ENCODE measurements at regions not wholly inside any gene's neighbourhood (a gene's known extent, or its start where the extent isn't known, plus 50 kb on each side); places are given as distances from the start of the nearest gene placed in this dataset.

DNA sequence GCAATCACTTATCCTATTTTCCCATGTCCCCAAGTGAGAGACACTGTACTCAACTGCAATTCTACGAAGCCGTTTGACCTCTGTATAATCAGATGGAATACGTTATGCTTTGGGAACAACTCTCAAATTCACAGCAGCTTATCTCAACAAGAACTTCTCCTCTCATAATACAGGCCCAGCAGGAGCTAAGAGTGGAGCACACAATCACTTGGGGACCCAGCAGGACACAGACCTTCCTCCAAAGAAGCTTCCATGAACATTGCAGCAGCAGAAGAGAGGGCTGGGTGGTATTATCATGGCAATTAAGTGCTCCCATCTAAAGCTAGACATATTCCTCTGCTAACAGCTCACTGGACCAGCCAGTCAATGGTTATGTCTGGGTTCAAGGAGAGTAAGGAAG, 428.3 kb upstream of the MIR17HG start (continued):
- TF ChIP-seq PRDM2 (tag by site-specific recombination; IDR thresholded peaks at IDR 0.05; ENCODE audit: borderline replicate concordance): no peak
- no peak for TF ChIP-seq TCF7L2 (IDR thresholded peaks at IDR 0.05; ENCODE audit: borderline replicate concordance, low read depth, low read length)

- ChIA-PET CTCF (no interaction called here), POLR2A (no interaction called here)
- no peak for TF ChIP-seq ZNF501 (tag by site-specific recombination; IDR thresholded peaks at IDR 0.05)
- no peak for TF ChIP-seq ZNF112 (tag by site-specific recombination; IDR thresholded peaks at IDR 0.05)
- no peak for TF ChIP-seq ZNF621 (tag by site-specific recombination; IDR thresholded peaks at IDR 0.05)
- no peak for TF ChIP-seq RBAK (tag by site-specific recombination; IDR thresholded peaks at IDR 0.05)
- no peak for TF ChIP-seq ZNF37A (tag by site-specific recombination; IDR thresholded peaks at IDR 0.05)
- no peak for TF ChIP-seq ZNF654 (tag by site-specific recombination; IDR thresholded peaks at IDR 0.05; ENCODE audit: low read depth)
- TF ChIP-seq ZNF354C (tag by site-specific recombination; IDR thresholded peaks at IDR 0.05; ENCODE audit: borderline replicate concordance, low read depth): no peak
- no peak for TF ChIP-seq ZBTB1 (tag by site-specific recombination; IDR thresholded peaks at IDR 0.05)
- TF ChIP-seq YY1 (tag by site-specific recombination; IDR thresholded peaks at IDR 0.05): no peak
- TF ChIP-seq, protein P1, sequence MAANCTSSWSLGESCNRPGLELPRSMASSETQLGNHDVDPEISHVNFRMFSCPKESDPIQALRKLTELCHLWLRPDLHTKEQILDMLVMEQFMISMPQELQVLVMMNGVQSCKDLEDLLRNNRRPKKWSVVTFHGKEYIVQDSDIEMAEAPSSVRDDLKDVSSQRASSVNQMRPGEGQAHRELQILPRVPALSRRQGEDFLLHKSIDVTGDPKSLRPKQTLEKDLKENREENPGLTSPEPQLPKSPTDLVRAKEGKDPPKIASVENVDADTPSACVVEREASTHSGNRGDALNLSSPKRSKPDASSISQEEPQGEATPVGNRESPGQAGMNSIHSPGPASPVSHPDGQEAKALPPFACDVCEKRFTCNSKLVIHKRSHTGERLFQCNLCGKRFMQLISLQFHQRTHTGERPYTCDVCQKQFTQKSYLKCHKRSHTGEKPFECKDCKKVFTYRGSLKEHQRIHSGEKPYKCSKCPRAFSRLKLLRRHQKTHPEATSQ (tag by site-specific recombination; IDR thresholded peaks at IDR 0.05): no peak
- Histone ChIP-seq H3K9me3 (ENCODE audit: control insufficient read depth, insufficient read depth, low read depth, low read length) (no peaks in the 10 kb centered on the region), H3K36me3 (ENCODE audit: control insufficient read depth in 2 of 2, insufficient read depth in 1 of 2, low read length in 2 of 2) (no peaks in the 10 kb centered on the region), H3K4me3 (ENCODE audit: low read depth, low read length) (no peak overlapping the region), H3K27ac (ENCODE audit: extremely low read depth, low read depth, low read length) (no peak overlapping the region), H3K4me1 (ENCODE audit: control insufficient read depth, insufficient read depth, low read length) (no peaks in the 10 kb centered on the region)
Observed at GRCh38 chr13:90926459-90926858, 421.0 kb upstream of the MIR17HG start.

GRCh38 chr13:90928109-90928508, 419.4 kb upstream of the MIR17HG start:
- Histone ChIP-seq H3K4me1 (ENCODE audit: control insufficient read depth, insufficient read depth, low read length) (no peaks in the 10 kb centered on the region), H3K9me3 (ENCODE audit: control insufficient read depth, insufficient read depth, low read depth, low read length) (no peaks in the 10 kb centered on the region), H3K36me3 (ENCODE audit: control insufficient read depth in 2 of 2, insufficient read depth in 1 of 2, low read length in 2 of 2) (no peaks in the 10 kb centered on the region), H3K27ac (ENCODE audit: extremely low read depth, low read depth, low read length) (no peak overlapping the region), H3K4me3 (ENCODE audit: low read depth, low read length) (no peak overlapping the region)
- ChIA-PET CTCF (no interaction called here), POLR2A (no interaction called here)
- no peak for TF ChIP-seq SCRT1 (tag by site-specific recombination; IDR thresholded peaks at IDR 0.05; ENCODE audit: borderline replicate concordance)
- TF ChIP-seq ZNF2 (tag by site-specific recombination; IDR thresholded peaks at IDR 0.05): no peak

Measured in HEK293 (cell line).